Tibial nerve (tissue), 4 donors: ENCODE measurements at regions not wholly inside any gene's neighbourhood (a gene's known extent, or its start where the extent isn't known, plus 50 kb on each side); places are given as distances from the start of the nearest gene placed in this dataset.

Experiments
- DNase-seq, 2 donors: peaks; one replicate each; pipeline ENCODE4 v3.0.0-alpha.2; 2019; ENCODE audit warnings: low spot score in 2 of 2
- H3K27ac ChIP-seq, 4 donors: fragments of 200-600 bp; sonication (generic) in 3 of 4; one replicate each; pipeline ENCODE4 v1.5.1; 2017 to 2019; ENCODE audit warnings: mild to moderate bottlenecking in 1 of 4
- H3K27me3 ChIP-seq, 2 donors: fragments of 200-600 bp; sonication (generic) in 1 of 2; one replicate each; pipeline versions ENCODE4 v1.5.1 to v1.6.0; 2017 to 2019
- H3K36me3 ChIP-seq, 3 donors: fragments of 200-600 bp; sonication (generic); one replicate each; pipeline ENCODE4 v1.5.1; 2018 to 2019
- H3K4me1 ChIP-seq, 4 donors: fragments of 200-600 bp; sonication (generic) in 3 of 4; one replicate each; pipeline ENCODE4 v1.5.1; 2017 to 2019
- H3K4me3 ChIP-seq, 4 donors: fragments of 200-600 bp; sonication (generic) in 3 of 4; one replicate each; pipeline ENCODE4 v1.5.1; 2017 to 2019; ENCODE audit warnings: mild to moderate bottlenecking in 1 of 4, moderate library complexity in 1 of 4
- H3K9me3 ChIP-seq, 4 donors: fragments of 200-600 bp; sonication (generic) in 3 of 4; one replicate each; pipeline ENCODE4 v1.5.1; 2017 to 2019
- EP300 ChIP-seq, 2 donors: sonication (generic); formaldehyde crosslinking; IDR thresholded peaks; one replicate each; pipeline ENCODE4 v1.6.1; 2017; ENCODE audit warnings: antibody characterized with exemption in 2 of 2, mild to moderate bottlenecking in 1 of 2
- POLR2A ChIP-seq, 2 donors: fragments of 450-650 bp; IDR thresholded peaks; one replicate each; pipeline ENCODE4 v1.6.1; 2017; ENCODE audit warnings: antibody characterized with exemption in 2 of 2, mild to moderate bottlenecking in 2 of 2, moderate library complexity in 2 of 2
- WGBS, 2 donors: methylation state at CpG; one replicate each; pipeline ENCODE4 v1.1.5; 2018; 5-methylcytosine and 5-hydroxymethylcytosine counted together
- TF ChIP-seq, protein P1 (sequence below), 5 experiments: fragments of 200-600 bp in 3 of 5; fragments of 450-650 bp in 2 of 5; sonication (generic) in 3 of 5; IDR thresholded peaks; one replicate each; pipeline ENCODE4 v1.5.1; 2016 to 2019; ENCODE audit warnings: antibody characterized with exemption in 5 of 5, mild to moderate bottlenecking in 3 of 5, moderate library complexity in 2 of 5

- no peak overlapping the region for H3K27ac ChIP-seq
- no peak for DNase-seq
- H3K36me3 ChIP-seq: no peaks in the 10 kb centered on the region
- H3K4me1 ChIP-seq: no peaks in the 10 kb centered on the region
- H3K4me3 ChIP-seq: no peak overlapping the region
- TF ChIP-seq, protein P1, sequence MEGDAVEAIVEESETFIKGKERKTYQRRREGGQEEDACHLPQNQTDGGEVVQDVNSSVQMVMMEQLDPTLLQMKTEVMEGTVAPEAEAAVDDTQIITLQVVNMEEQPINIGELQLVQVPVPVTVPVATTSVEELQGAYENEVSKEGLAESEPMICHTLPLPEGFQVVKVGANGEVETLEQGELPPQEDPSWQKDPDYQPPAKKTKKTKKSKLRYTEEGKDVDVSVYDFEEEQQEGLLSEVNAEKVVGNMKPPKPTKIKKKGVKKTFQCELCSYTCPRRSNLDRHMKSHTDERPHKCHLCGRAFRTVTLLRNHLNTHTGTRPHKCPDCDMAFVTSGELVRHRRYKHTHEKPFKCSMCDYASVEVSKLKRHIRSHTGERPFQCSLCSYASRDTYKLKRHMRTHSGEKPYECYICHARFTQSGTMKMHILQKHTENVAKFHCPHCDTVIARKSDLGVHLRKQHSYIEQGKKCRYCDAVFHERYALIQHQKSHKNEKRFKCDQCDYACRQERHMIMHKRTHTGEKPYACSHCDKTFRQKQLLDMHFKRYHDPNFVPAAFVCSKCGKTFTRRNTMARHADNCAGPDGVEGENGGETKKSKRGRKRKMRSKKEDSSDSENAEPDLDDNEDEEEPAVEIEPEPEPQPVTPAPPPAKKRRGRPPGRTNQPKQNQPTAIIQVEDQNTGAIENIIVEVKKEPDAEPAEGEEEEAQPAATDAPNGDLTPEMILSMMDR (IDR thresholded peaks at IDR 0.05): no peak
- TF ChIP-seq EP300 (IDR thresholded peaks at IDR 0.05) (no peak), POLR2A (IDR thresholded peaks at IDR 0.05) (no peak)
- no peaks in the 10 kb centered on the region for H3K9me3 ChIP-seq
- WGBS, 2 donors: 26 to 37% methylated on average over 1 of the region's 1 CpG
- H3K27me3 ChIP-seq: no peaks in the 10 kb centered on the region
Observed at GRCh38 chr13:50191004-50191403, 175.8 kb downstream of the KCNRG start.

- Histone ChIP-seq H3K9me3 (no peaks in the 10 kb centered on the region), H3K27me3 (no peaks in the 10 kb centered on the region), H3K4me3 (no peak overlapping the region), H3K36me3 (no peaks in the 10 kb centered on the region), H3K27ac (no peak overlapping the region), H3K4me1 (no peaks in the 10 kb centered on the region)
- no peak for DNase-seq
- WGBS, 2 donors: 86 to 94% methylated on average over 1 of the region's 1 CpG
- TF ChIP-seq, protein P1 (IDR thresholded peaks at IDR 0.05): no peak
- no peak for TF ChIP-seq POLR2A (IDR thresholded peaks at IDR 0.05)
- no peak for TF ChIP-seq EP300 (IDR thresholded peaks at IDR 0.05)
Observed at GRCh38 chr13:50192272-50192813, 177.1 kb downstream of the KCNRG start.

GRCh38 chr13:50195045-50195444 lies 179.8 kb downstream of the KCNRG start:
- Histone ChIP-seq H3K27me3 (no peaks in the 10 kb centered on the region), H3K4me3 (no peak overlapping the region), H3K9me3 (no peaks in the 10 kb centered on the region), H3K27ac (no peak overlapping the region), H3K4me1 (no peaks in the 10 kb centered on the region), H3K36me3 (no peaks in the 10 kb centered on the region)
- WGBS, 2 donors: 73% methylated on average over 4 of the region's 4 CpGs
- TF ChIP-seq POLR2A (IDR thresholded peaks at IDR 0.05) (no peak), EP300 (IDR thresholded peaks at IDR 0.05) (no peak)
- TF ChIP-seq, protein P1 (IDR thresholded peaks at IDR 0.05): no peak
- no peak for DNase-seq

- no peak overlapping the region for H3K27ac ChIP-seq
- 83 to 84% methylated on average over 3 of the region's 3 CpGs for WGBS, 2 donors
- no peak for DNase-seq
- no peak overlapping the region for H3K4me3 ChIP-seq
- H3K36me3 ChIP-seq: no peaks in the 10 kb centered on the region
- no peaks in the 10 kb centered on the region for H3K4me1 ChIP-seq
- no peaks in the 10 kb centered on the region for H3K9me3 ChIP-seq
- no peaks in the 10 kb centered on the region for H3K27me3 ChIP-seq
- TF ChIP-seq, protein P1 (IDR thresholded peaks at IDR 0.05): no peak
- TF ChIP-seq EP300 (IDR thresholded peaks at IDR 0.05) (no peak), POLR2A (IDR thresholded peaks at IDR 0.05) (no peak)
Observed at GRCh38 chr13:50196118-50196517, 180.9 kb downstream of the KCNRG start.

GRCh38 chr13:50197705-50198104 lies 182.5 kb downstream of the KCNRG start:
- H3K27me3 ChIP-seq: no peaks in the 10 kb centered on the region
- peaks cover 0 to 4% (median 0%) of the 10 kb centered on the region in 4 donors for H3K4me1 ChIP-seq
- TF ChIP-seq EP300 (IDR thresholded peaks at IDR 0.05): no peak
- H3K9me3 ChIP-seq: no peaks in the 10 kb centered on the region
- no peak overlapping the region for H3K4me3 ChIP-seq
- no peak for DNase-seq
- no peak overlapping the region for H3K27ac ChIP-seq
- WGBS, 2 donors: 82 to 85% methylated on average over 2 of the region's 2 CpGs
- H3K36me3 ChIP-seq: no peaks in the 10 kb centered on the region

DNA sequence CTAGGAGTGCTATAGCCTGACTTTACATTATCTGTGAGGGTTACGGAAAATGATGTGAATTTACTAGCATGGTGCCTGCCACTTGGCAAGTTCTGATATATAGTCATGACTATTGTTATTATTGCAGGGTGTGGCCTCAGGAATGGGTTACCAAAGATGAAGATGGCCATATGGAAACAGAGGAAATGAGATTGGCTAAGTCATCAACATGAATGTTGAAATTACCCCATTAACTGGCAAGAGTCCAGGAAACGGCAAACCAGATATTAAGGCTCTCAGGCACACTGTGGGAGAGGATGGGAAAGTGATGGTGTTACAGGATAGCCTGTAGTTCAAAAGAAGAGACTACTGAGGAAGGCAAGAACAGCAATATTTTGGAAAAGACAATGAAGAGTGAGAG lies 183.3 kb downstream of the KCNRG start:
- Histone ChIP-seq H3K27ac (no peak overlapping the region), H3K9me3 (no peaks in the 10 kb centered on the region), H3K27me3 (no peaks in the 10 kb centered on the region), H3K4me1 (peaks cover 0 to 4% (median 0%) of the 10 kb centered on the region in 4 donors), H3K36me3 (no peaks in the 10 kb centered on the region), H3K4me3 (no peak overlapping the region)
- peak in 1 of 2 donors; percentile 19 for DNase-seq
- peak in 1 of 2 donors; percentile 40 for TF ChIP-seq EP300 (IDR thresholded peaks at IDR 0.05)
- TF ChIP-seq POLR2A (IDR thresholded peaks at IDR 0.05): no peak
- WGBS, 2 donors: 60 to 67% methylated on average over 2 of the region's 2 CpGs
